Adipocyte (in vitro differentiated cells): ENCODE measurements at regions not wholly inside any gene's neighbourhood (a gene's known extent, or its start where the extent isn't known, plus 50 kb on each side); places are given as distances from the start of the nearest gene placed in this dataset.
A peak's percentile ranks its signal among the peaks of the same experiment; 100 is the strongest.

ENCODE experiments used
- DNase-seq: peaks from one replicate; pipeline ENCODE4 v3.0.0-alpha.2; 2015; ENCODE audit warnings: low read depth
- H3K27me3 ChIP-seq: replicated peaks from 2 replicates; pipeline ENCODE4 v1.7.0; 2013; ENCODE audit warnings: mild to moderate bottlenecking, low read length, moderate library complexity; ENCODE audit not compliant: control insufficient read depth, insufficient read depth
- H3K36me3 ChIP-seq: 2 replicates; pipeline ENCODE4 v1.7.0; 2013; ENCODE audit warnings: low read length, mild to moderate bottlenecking, moderate library complexity; ENCODE audit not compliant: control insufficient read depth, insufficient read depth, severe bottlenecking
- H3K4me1 ChIP-seq: 2 replicates; pipeline ENCODE4 v1.7.0; 2013; ENCODE audit warnings: mild to moderate bottlenecking, low read length, moderate library complexity; ENCODE audit not compliant: control insufficient read depth, insufficient read depth
- H3K4me3 ChIP-seq: 2 replicates; pipeline ENCODE4 v1.7.0; 2013; ENCODE audit warnings: mild to moderate bottlenecking, low read length, moderate library complexity
- H3K9ac ChIP-seq: 2 replicates; pipeline ENCODE4 v1.7.0; 2013; ENCODE audit warnings: mild to moderate bottlenecking, low read length, moderate library complexity
- H3K9me3 ChIP-seq: 2 replicates; pipeline ENCODE4 v1.7.0; 2013; ENCODE audit warnings: mild to moderate bottlenecking, low read length, moderate library complexity; ENCODE audit not compliant: control insufficient read depth

- H3K9me3 ChIP-seq = peaks cover 5% of the 10 kb centered on the region
- no peaks in the 10 kb centered on the region for H3K27me3 ChIP-seq
- no peak overlapping the region for H3K9ac ChIP-seq
- H3K36me3 ChIP-seq = no peaks in the 10 kb centered on the region
- peaks cover 9% of the 10 kb centered on the region for H3K4me1 ChIP-seq
- H3K4me3 ChIP-seq = no peak overlapping the region
- no peak for DNase-seq
These were observed 108.9 kb upstream of the SYNDIG1 start for GRCh38 chr20:24360531-24360930.

GRCh38 chr20:24359321-24360027 is 110.0 kb upstream of the SYNDIG1 start:
- DNase-seq = no peak
- no peak overlapping the region for H3K4me3 ChIP-seq
- H3K27me3 ChIP-seq = no peaks in the 10 kb centered on the region
- no peaks in the 10 kb centered on the region for H3K36me3 ChIP-seq
- H3K9me3 ChIP-seq = peaks cover 5% of the 10 kb centered on the region
- peaks cover 9% of the 10 kb centered on the region for H3K4me1 ChIP-seq
- no peak overlapping the region for H3K9ac ChIP-seq

DNA sequence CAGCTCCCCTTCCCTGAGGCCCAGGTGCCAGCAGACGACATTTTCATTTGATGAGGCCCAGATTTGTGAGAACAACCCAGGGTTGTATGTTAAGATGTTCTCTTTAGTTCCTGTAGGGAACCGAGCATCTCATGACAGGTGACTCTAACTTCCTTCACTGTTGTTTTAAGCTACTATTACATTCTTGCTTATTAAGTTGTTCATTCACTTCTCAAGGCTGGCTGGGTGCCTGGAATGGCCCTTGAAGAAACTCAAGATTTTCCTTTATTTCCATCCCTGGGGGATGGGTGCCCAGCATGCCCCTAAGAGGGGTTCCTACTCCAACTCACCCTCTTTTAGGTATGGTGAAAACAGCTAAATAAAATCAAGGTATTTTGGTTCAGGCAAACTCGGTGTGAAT is 111.5 kb upstream of the SYNDIG1 start:
- H3K4me1 ChIP-seq = peaks cover 9% of the 10 kb centered on the region

DNA sequence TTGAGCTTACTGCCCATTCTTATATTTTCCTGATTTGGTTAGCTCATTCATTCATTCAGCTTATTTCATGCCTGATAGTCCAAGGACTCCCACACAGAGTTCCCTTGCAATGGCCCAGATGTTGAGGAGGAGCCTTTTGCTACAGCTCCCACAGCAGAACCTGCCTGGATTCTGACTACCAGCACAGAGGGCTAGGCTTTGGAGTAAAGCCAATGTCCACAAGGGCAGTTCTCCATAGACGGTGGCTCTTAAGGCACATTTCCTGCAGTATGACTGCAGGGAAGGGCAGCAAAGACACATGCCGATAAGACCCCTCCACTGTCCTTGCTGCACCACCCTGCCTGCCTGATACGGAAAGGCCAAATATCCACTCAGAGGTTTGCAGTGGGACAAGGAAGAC is 112.3 kb upstream of the SYNDIG1 start:
- H3K36me3 ChIP-seq = no peaks in the 10 kb centered on the region
- peaks cover 9% of the 10 kb centered on the region for H3K4me1 ChIP-seq
- H3K9ac ChIP-seq = no peak overlapping the region
- no peak for DNase-seq
- no peak overlapping the region for H3K4me3 ChIP-seq
- peaks cover 5% of the 10 kb centered on the region for H3K9me3 ChIP-seq
- no peaks in the 10 kb centered on the region for H3K27me3 ChIP-seq

More for the DNA sequence above, 111.5 kb upstream of the SYNDIG1 start:
- DNase-seq = no peak
- Histone ChIP-seq H3K27me3 (no peaks in the 10 kb centered on the region), H3K36me3 (no peaks in the 10 kb centered on the region), H3K9me3 (peaks cover 5% of the 10 kb centered on the region), H3K4me3 (no peak overlapping the region), H3K9ac (no peak overlapping the region)

GRCh38 chr20:24353135-24353690 is 116.2 kb upstream of the SYNDIG1 start:
- Histone ChIP-seq H3K36me3 (no peaks in the 10 kb centered on the region), H3K27me3 (no peaks in the 10 kb centered on the region), H3K4me3 (no peak overlapping the region), H3K4me1 (peaks cover 15% of the 10 kb centered on the region), H3K9ac (no peak overlapping the region), H3K9me3 (no peaks in the 10 kb centered on the region)
- no peak for DNase-seq

DNA sequence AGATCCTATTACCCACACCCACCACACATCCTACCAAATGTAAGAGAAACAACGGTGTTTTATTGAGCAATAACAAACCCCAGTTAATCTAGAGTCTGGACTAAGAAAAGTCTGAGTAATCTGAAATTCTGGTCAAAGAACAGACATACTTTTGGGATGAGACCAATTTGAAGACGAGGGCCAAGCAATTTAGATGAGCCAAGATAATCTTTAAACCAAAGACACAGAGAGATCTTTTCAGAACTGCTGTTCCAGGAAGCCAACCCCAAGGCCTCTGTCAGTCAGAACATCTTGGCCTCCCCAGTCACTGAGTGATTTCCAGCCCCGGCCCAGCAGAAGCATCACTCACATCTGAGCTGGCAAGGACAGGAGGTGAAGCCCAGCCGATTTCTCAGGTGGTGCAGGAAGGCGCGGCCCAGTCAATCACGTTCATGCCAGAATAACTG is 118.5 kb upstream of the SYNDIG1 start:
- Histone ChIP-seq H3K9ac (peak overlapping the region; percentile 17), H3K36me3 (no peaks in the 10 kb centered on the region), H3K9me3 (no peaks in the 10 kb centered on the region), H3K4me3 (no peak overlapping the region), H3K4me1 (peaks cover 15% of the 10 kb centered on the region), H3K27me3 (no peaks in the 10 kb centered on the region)
- peak; percentile 43 for DNase-seq

GRCh38 chr20:24341781-24342180 is 127.6 kb upstream of the SYNDIG1 start:
- DNase-seq = no peak
- Histone ChIP-seq H3K4me3 (no peak overlapping the region), H3K4me1 (no peaks in the 10 kb centered on the region), H3K9me3 (no peaks in the 10 kb centered on the region), H3K27me3 (no peaks in the 10 kb centered on the region), H3K36me3 (no peaks in the 10 kb centered on the region), H3K9ac (no peak overlapping the region)

- Histone ChIP-seq H3K4me3 (no peak overlapping the region), H3K36me3 (no peaks in the 10 kb centered on the region), H3K27me3 (no peaks in the 10 kb centered on the region)
These were observed 128.5 kb upstream of the SYNDIG1 start for GRCh38 chr20:24340933-24341332.

DNA sequence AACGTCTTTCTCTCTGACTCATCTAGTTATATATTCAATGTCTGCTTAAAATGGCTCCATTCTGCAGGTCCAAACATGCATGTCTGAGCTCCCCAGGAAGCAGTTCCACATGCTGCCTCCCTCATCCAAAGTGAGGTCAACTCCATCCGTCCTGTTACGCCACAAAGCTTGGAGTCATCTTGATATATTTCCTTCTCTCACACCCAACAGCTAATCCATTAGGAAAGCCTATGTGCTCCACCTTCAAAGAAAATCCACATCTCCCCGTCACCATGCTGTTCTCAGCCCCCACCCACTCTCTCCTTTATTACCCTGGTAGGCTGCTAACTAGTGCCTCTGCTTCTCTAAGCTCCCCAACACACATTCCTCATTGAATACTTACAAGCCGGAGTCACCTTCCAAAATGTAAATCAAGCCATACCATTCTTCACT is 130.2 kb upstream of the SYNDIG1 start:
- H3K4me1 ChIP-seq = no peaks in the 10 kb centered on the region
- H3K27me3 ChIP-seq = no peaks in the 10 kb centered on the region
- H3K36me3 ChIP-seq = no peaks in the 10 kb centered on the region
- no peak overlapping the region for H3K9ac ChIP-seq
- no peaks in the 10 kb centered on the region for H3K9me3 ChIP-seq
- DNase-seq = no peak
- no peak overlapping the region for H3K4me3 ChIP-seq

More at GRCh38 chr20:24340933-24341332, 128.5 kb upstream of the SYNDIG1 start:
- Histone ChIP-seq H3K9me3 (no peaks in the 10 kb centered on the region), H3K4me1 (no peaks in the 10 kb centered on the region), H3K9ac (no peak overlapping the region)
- DNase-seq = no peak

- Histone ChIP-seq H3K4me1 (no peaks in the 10 kb centered on the region), H3K9ac (no peak overlapping the region), H3K27me3 (no peaks in the 10 kb centered on the region), H3K36me3 (no peaks in the 10 kb centered on the region), H3K4me3 (no peak overlapping the region), H3K9me3 (no peaks in the 10 kb centered on the region)
- DNase-seq = no peak
These were observed 131.9 kb upstream of the SYNDIG1 start for GRCh38 chr20:24337551-24337950.

DNA sequence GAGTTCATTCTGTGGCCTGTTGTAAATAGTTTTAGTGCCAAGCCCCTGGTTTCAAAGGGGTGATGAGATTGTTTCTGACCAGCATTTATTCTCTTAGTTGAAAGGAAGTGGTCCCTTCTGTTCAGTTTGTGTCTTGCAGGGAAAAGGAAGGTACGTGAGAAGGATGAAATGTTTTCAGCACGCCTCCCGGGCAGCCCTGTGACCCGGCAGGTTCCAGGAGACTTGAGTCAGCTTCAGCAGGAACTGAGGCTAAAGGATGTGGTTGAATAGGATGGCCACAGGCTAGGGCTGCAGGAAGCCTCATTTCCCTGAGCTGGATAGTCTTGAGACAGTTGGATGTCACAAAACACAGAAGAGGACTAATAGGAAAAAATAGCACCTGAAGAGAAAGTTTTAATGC is 132.4 kb upstream of the SYNDIG1 start:
- Histone ChIP-seq H3K4me1 (no peaks in the 10 kb centered on the region), H3K9ac (no peak overlapping the region), H3K9me3 (no peaks in the 10 kb centered on the region), H3K27me3 (no peaks in the 10 kb centered on the region), H3K36me3 (no peaks in the 10 kb centered on the region), H3K4me3 (no peak overlapping the region)
- DNase-seq = peak; percentile 50
